ENCODE measurements at regions not wholly inside any gene's neighbourhood (a gene's known extent, or its start where the extent isn't known, plus 50 kb on each side); places are given as distances from the start of the nearest gene placed in this dataset.
"Not testable (repeated sequence)": the region's sequence is repeated elsewhere in the genome, so short reads cannot be mapped to it uniquely, and the experiment has no call there.

GRCh38 chr7:39796947-39797346 is 153.1 kb upstream of the CDK13 start:
- H3K4me3 ChIP-seq (ENCODE audit: low read length); H3K27me3 ChIP-seq (ENCODE audit: insufficient read depth, low read length); H3K36me3 ChIP-seq (ENCODE audit: insufficient read depth, low read depth, low read length); H3K27ac ChIP-seq (ENCODE audit: low read length); H3K4me1 ChIP-seq (ENCODE audit: insufficient read depth, low read length); H3K9ac ChIP-seq (ENCODE audit: low read depth, low read length); H3K9me3 ChIP-seq (ENCODE audit: insufficient read depth, low read depth, low read length): not testable (repeated sequence)

DNA sequence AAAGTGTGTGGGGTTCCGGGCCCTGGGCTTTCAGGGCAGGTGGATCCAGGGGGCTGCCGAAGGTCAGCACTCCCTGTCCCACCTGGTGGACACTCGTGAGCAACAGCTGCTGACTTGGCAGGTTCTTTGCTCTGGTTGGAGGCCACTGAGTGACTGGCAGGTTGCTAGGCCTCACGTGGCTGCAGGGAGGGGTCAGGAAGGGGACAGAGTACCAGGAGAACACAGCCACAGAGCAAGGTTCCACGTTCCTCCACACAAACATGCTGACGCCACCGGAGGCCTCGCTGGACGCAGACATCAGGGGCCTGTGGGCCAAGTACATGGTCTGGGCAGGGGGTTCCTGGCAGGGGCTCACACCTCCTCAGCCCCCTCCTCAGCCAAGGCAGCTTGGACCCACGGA is 152.0 kb upstream of the CDK13 start:
- H3K4me1 ChIP-seq (ENCODE audit: insufficient read depth, low read length); H3K4me3 ChIP-seq (ENCODE audit: low read length); H3K27me3 ChIP-seq (ENCODE audit: insufficient read depth, low read length); H3K27ac ChIP-seq (ENCODE audit: low read length); H3K36me3 ChIP-seq (ENCODE audit: insufficient read depth, low read depth, low read length); H3K9me3 ChIP-seq (ENCODE audit: insufficient read depth, low read depth, low read length); H3K9ac ChIP-seq (ENCODE audit: low read depth, low read length): not testable (repeated sequence)

- Histone ChIP-seq H3K27me3 (ENCODE audit: insufficient read depth, low read length) (no peaks in the 10 kb centered on the region), H3K9me3 (ENCODE audit: insufficient read depth, low read depth, low read length) (no peaks in the 10 kb centered on the region), H3K36me3 (ENCODE audit: insufficient read depth, low read depth, low read length) (no peaks in the 10 kb centered on the region), H3K4me3 (ENCODE audit: low read length) (no peak overlapping the region), H3K4me1 (ENCODE audit: insufficient read depth, low read length) (peaks cover 5% of the 10 kb centered on the region), H3K9ac (ENCODE audit: low read depth, low read length) (no peak overlapping the region), H3K27ac (ENCODE audit: low read length) (no peak overlapping the region)
These were observed 141.1 kb upstream of the CDK13 start for GRCh38 chr7:39808796-39809481.

DNA sequence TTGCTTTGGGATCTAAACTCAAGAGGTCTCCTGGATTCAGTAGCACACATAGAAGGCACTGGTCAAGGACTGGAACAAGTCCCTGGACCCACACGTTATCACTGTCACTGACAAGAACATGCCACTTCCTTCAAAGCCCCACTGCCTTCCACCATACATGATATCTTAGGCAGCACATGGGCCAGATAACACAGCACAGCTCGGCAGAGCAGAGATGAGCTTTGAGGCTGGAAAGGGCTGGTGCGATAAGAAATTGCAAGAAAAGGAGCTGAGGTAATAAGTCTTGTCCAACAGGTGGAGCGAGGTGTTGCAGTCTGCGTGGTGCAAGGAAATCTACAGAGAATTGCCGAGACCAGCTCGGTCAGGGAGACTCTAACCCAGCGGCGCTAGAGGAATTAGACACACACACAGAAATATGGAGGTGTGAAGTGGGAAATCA is 139.8 kb upstream of the CDK13 start:
- Histone ChIP-seq H3K4me3 (ENCODE audit: low read length) (no peak overlapping the region), H3K27me3 (ENCODE audit: insufficient read depth, low read length) (no peaks in the 10 kb centered on the region), H3K4me1 (ENCODE audit: insufficient read depth, low read length) (peaks cover 5% of the 10 kb centered on the region), H3K9ac (ENCODE audit: low read depth, low read length) (no peak overlapping the region), H3K36me3 (ENCODE audit: insufficient read depth, low read depth, low read length) (no peaks in the 10 kb centered on the region), H3K27ac (ENCODE audit: low read length) (no peak overlapping the region), H3K9me3 (ENCODE audit: insufficient read depth, low read depth, low read length) (no peaks in the 10 kb centered on the region)

DNA sequence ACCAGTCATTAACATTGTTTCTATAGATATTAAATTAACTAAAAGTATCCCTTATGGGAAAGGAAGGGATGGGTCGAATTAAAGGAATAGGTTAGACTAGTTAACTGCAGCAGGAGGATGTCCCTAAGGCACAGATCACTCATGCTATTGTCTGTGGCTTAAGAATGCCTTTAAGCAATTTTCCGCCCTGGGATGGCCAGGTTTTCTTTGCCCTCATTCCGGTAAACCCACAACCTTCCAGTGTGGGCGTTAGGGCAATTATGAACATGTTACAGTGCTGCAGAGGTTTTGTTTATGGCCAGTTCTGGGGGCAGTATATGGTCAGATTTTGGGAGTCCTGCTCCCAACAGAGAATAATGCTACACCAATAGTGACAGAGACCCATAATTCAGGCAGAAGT is 139.3 kb upstream of the CDK13 start:
- H3K9ac ChIP-seq (ENCODE audit: low read depth, low read length), result no peak overlapping the region
- no peak overlapping the region for H3K27ac ChIP-seq (ENCODE audit: low read length)
- peaks cover 5% of the 10 kb centered on the region for H3K4me1 ChIP-seq (ENCODE audit: insufficient read depth, low read length)

DNA sequence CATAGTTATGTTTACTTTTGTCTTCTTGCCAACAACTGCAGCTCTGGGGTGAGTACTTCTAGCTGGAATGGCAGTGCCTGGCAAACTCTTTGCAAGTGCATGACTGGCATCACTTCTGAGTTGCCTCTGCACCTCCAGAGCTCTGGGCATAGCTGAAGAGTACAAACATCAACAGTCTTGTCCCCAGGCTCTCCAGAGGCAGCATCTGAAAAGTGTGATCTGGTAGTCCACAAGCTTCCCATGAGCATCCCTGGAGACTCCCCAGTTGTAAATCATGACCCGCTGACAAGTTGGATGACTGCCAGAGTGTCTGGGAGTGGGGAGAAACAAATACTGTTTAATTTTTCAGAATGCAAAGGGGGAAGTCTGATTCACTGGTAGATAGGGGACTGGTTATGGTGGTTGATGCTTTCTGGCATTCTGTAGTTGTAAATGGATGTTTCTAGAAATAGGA is 138.9 kb upstream of the CDK13 start:
- Histone ChIP-seq H3K27ac (ENCODE audit: low read length) (no peak overlapping the region), H3K36me3 (ENCODE audit: insufficient read depth, low read depth, low read length) (no peaks in the 10 kb centered on the region), H3K4me3 (ENCODE audit: low read length) (no peak overlapping the region), H3K4me1 (ENCODE audit: insufficient read depth, low read length) (peaks cover 5% of the 10 kb centered on the region), H3K9me3 (ENCODE audit: insufficient read depth, low read depth, low read length) (no peaks in the 10 kb centered on the region), H3K9ac (ENCODE audit: low read depth, low read length) (no peak overlapping the region), H3K27me3 (ENCODE audit: insufficient read depth, low read length) (no peaks in the 10 kb centered on the region)

More for the DNA sequence above, 139.3 kb upstream of the CDK13 start:
- no peaks in the 10 kb centered on the region for H3K36me3 ChIP-seq (ENCODE audit: insufficient read depth, low read depth, low read length)
- no peak overlapping the region for H3K4me3 ChIP-seq (ENCODE audit: low read length)
- no peaks in the 10 kb centered on the region for H3K9me3 ChIP-seq (ENCODE audit: insufficient read depth, low read depth, low read length)
- H3K27me3 ChIP-seq (ENCODE audit: insufficient read depth, low read length), result no peaks in the 10 kb centered on the region

DNA sequence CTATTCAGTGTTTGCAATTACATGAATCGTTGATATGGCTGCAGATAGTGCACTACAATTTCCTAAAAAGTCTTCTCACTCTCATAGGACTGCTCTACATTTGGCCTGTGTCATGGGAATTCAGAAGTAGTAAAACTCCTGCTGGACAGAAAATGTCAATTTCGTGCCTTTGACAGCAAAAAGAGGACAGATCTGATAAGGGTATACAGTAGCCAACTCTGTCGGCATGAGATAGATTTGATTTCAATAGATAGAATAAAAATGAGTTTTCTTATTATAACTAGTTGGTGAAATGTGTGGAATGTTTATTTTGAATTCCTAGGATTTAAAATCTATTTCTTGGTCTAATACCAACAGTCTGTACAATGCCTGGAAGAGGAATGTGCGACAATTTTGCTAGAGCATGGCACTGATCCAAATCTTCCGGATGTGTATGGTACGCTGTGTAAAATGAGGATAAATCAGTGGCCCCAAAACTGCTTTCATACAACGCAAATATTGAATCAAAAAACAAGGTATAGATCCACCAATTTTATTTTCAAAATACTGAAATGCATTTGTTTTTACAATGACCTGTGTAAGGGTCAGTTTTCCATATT is 133.5 kb upstream of the CDK13 start:
- no peaks in the 10 kb centered on the region for H3K9me3 ChIP-seq (ENCODE audit: insufficient read depth, low read depth, low read length)
- H3K36me3 ChIP-seq (ENCODE audit: insufficient read depth, low read depth, low read length), result no peaks in the 10 kb centered on the region
- no peaks in the 10 kb centered on the region for H3K27me3 ChIP-seq (ENCODE audit: insufficient read depth, low read length)
- no peak overlapping the region for H3K4me3 ChIP-seq (ENCODE audit: low read length)
- H3K9ac ChIP-seq (ENCODE audit: low read depth, low read length), result no peak overlapping the region
- H3K4me1 ChIP-seq (ENCODE audit: insufficient read depth, low read length), result no peaks in the 10 kb centered on the region
- no peak overlapping the region for H3K27ac ChIP-seq (ENCODE audit: low read length)

GRCh38 chr7:39819514-39819913 is 130.5 kb upstream of the CDK13 start:
- no peak overlapping the region for H3K9ac ChIP-seq (ENCODE audit: low read depth, low read length)

GRCh38 chr7:39824456-39825200 is 125.4 kb upstream of the CDK13 start:
- H3K27ac ChIP-seq (ENCODE audit: low read length), result no peak overlapping the region
- H3K27me3 ChIP-seq (ENCODE audit: insufficient read depth, low read length), result no peaks in the 10 kb centered on the region
- H3K4me1 ChIP-seq (ENCODE audit: insufficient read depth, low read length), result peaks cover 10% of the 10 kb centered on the region; the same call in 1 of the 2 replicates
- no peak overlapping the region for H3K9ac ChIP-seq (ENCODE audit: low read depth, low read length)
- no peaks in the 10 kb centered on the region for H3K36me3 ChIP-seq (ENCODE audit: insufficient read depth, low read depth, low read length)
- H3K9me3 ChIP-seq (ENCODE audit: insufficient read depth, low read depth, low read length), result no peaks in the 10 kb centered on the region
- no peak overlapping the region for H3K4me3 ChIP-seq (ENCODE audit: low read length)

More at GRCh38 chr7:39819514-39819913, 130.5 kb upstream of the CDK13 start:
- H3K9me3 ChIP-seq (ENCODE audit: insufficient read depth, low read depth, low read length), result no peaks in the 10 kb centered on the region
- no peak overlapping the region for H3K27ac ChIP-seq (ENCODE audit: low read length)
- H3K4me1 ChIP-seq (ENCODE audit: insufficient read depth, low read length), result no peaks in the 10 kb centered on the region
- no peak overlapping the region for H3K4me3 ChIP-seq (ENCODE audit: low read length)
- no peaks in the 10 kb centered on the region for H3K27me3 ChIP-seq (ENCODE audit: insufficient read depth, low read length)
- H3K36me3 ChIP-seq (ENCODE audit: insufficient read depth, low read depth, low read length), result no peaks in the 10 kb centered on the region

DNA sequence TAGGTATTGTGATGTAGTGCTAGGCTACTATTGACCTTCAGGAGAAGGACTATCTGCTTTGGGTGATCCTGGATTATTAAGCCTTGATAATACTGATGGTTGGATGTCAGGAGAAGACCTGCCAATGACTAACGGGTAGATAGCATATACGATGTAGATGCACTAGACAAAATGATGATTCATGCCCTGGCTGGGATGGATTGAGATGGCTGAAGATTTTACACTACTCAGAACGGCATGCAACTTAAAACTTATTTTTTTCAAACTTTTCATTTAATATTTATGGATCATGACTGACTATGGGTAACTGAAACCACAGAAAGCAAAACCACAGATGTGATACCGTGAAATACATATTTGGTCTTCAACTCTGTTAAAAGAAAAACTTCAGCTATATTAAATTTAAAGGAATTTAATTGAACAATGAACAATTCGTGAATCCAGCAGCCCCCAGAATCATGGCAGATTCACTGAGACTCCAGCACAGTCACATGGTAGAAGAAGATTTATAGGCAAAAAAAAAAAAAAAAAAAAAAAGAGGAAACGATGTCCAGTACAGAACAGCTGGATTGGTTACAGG is 124.6 kb upstream of the CDK13 start:
- Histone ChIP-seq H3K36me3 (ENCODE audit: insufficient read depth, low read depth, low read length) (no peaks in the 10 kb centered on the region), H3K9me3 (ENCODE audit: insufficient read depth, low read depth, low read length) (no peaks in the 10 kb centered on the region), H3K27me3 (ENCODE audit: insufficient read depth, low read length) (no peaks in the 10 kb centered on the region), H3K4me1 (ENCODE audit: insufficient read depth, low read length) (peaks cover 10% of the 10 kb centered on the region; the same call in 1 of the 2 replicates), H3K4me3 (ENCODE audit: low read length) (no peak overlapping the region), H3K27ac (ENCODE audit: low read length) (no peak overlapping the region), H3K9ac (ENCODE audit: low read depth, low read length) (no peak overlapping the region)

GRCh38 chr7:39826166-39826565 is 123.9 kb upstream of the CDK13 start:
- Histone ChIP-seq H3K36me3 (ENCODE audit: insufficient read depth, low read depth, low read length) (no peaks in the 10 kb centered on the region), H3K4me1 (ENCODE audit: insufficient read depth, low read length) (peaks cover 10% of the 10 kb centered on the region; the same call in 1 of the 2 replicates), H3K27me3 (ENCODE audit: insufficient read depth, low read length) (0 out of 2 replicates have a peak, but pooled peaks cover under 1% of the 10 kb centered on the region)

More at GRCh38 chr7:39826166-39826565, 123.9 kb upstream of the CDK13 start:
- no peaks in the 10 kb centered on the region for H3K9me3 ChIP-seq (ENCODE audit: insufficient read depth, low read depth, low read length)
- H3K9ac ChIP-seq (ENCODE audit: low read depth, low read length), result no peak overlapping the region
- H3K4me3 ChIP-seq (ENCODE audit: low read length), result no peak overlapping the region
- H3K27ac ChIP-seq (ENCODE audit: low read length), result no peak overlapping the region
